Breast epithelium (tissue), 4 donors: ENCODE measurements at regions not wholly inside any gene's neighbourhood (a gene's known extent, or its start where the extent isn't known, plus 50 kb on each side); places are given as distances from the start of the nearest gene placed in this dataset.

Source experiments
- DNase-seq, 2 donors: peaks; one replicate each; pipeline ENCODE4 v3.0.0-alpha.2; 2019; ENCODE audit warnings: low spot score in 2 of 2
- H3K27ac ChIP-seq, 2 donors: fragments of 200-600 bp; sonication (generic) in 1 of 2; one replicate each; pipeline ENCODE4 v1.5.1; 2016 to 2019; ENCODE audit warnings: mild to moderate bottlenecking in 1 of 2
- H3K27me3 ChIP-seq, 2 donors: fragments of 200-600 bp; sonication (generic) in 1 of 2; one replicate each; pipeline versions ENCODE4 v1.5.1 to v1.6.0; 2017 to 2019; ENCODE audit warnings: control low read depth in 1 of 2, mild to moderate bottlenecking in 1 of 2
- H3K36me3 ChIP-seq: fragments of 200-600 bp; one replicate; pipeline ENCODE4 v1.5.1; 2019
- H3K4me1 ChIP-seq, 2 donors: fragments of 200-600 bp; sonication (generic); one replicate each; pipeline ENCODE4 v1.5.1; 2016 to 2019; ENCODE audit warnings: control low read depth in 1 of 2
- H3K4me3 ChIP-seq, 3 donors: fragments of 200-600 bp; sonication (generic); 1 replicate in 2 of 3; 2 replicates in 1 of 3; pipeline ENCODE4 v1.5.1; 2016 to 2019; ENCODE audit warnings: mild to moderate bottlenecking in 3 of 3, moderate library complexity in 2 of 3
- H3K9me3 ChIP-seq, 2 donors: fragments of 200-600 bp; sonication (generic) in 1 of 2; one replicate each; pipeline ENCODE4 v1.5.1; 2016 to 2019; ENCODE audit warnings: control low read depth in 1 of 2
- POLR2A ChIP-seq: fragments of 450-650 bp; IDR thresholded peaks from one replicate; pipeline ENCODE4 v1.6.1; 2016; ENCODE audit warnings: antibody characterized with exemption, mild to moderate bottlenecking, moderate library complexity
- POLR2AphosphoS5 ChIP-seq, 3 donors: sonication (generic); formaldehyde crosslinking; IDR thresholded peaks; one replicate each; pipeline ENCODE4 v1.6.1; 2017; ENCODE audit warnings: antibody characterized with exemption in 3 of 3
- intact Hi-C: fragments of 100-400 bp; cut with DNase I; formaldehyde crosslinking; loops from one replicate; pipeline ENCODE4 v1.15.1; 2023; ENCODE audit warnings: low total_unique reads
- TF ChIP-seq, protein P1 (sequence below), 3 donors: fragments of 450-650 bp; IDR thresholded peaks; one replicate each; pipeline ENCODE4 v1.5.1; 2016 to 2017; ENCODE audit warnings: antibody characterized with exemption in 3 of 3, mild to moderate bottlenecking in 3 of 3, moderate library complexity in 3 of 3

GRCh38 chrX:5537098-5537497 is 691.6 kb downstream of the NLGN4X start:
- TF ChIP-seq POLR2AphosphoS5 (IDR thresholded peaks at IDR 0.05) (no peak), POLR2A (no peak)
- TF ChIP-seq, protein P1, sequence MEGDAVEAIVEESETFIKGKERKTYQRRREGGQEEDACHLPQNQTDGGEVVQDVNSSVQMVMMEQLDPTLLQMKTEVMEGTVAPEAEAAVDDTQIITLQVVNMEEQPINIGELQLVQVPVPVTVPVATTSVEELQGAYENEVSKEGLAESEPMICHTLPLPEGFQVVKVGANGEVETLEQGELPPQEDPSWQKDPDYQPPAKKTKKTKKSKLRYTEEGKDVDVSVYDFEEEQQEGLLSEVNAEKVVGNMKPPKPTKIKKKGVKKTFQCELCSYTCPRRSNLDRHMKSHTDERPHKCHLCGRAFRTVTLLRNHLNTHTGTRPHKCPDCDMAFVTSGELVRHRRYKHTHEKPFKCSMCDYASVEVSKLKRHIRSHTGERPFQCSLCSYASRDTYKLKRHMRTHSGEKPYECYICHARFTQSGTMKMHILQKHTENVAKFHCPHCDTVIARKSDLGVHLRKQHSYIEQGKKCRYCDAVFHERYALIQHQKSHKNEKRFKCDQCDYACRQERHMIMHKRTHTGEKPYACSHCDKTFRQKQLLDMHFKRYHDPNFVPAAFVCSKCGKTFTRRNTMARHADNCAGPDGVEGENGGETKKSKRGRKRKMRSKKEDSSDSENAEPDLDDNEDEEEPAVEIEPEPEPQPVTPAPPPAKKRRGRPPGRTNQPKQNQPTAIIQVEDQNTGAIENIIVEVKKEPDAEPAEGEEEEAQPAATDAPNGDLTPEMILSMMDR (IDR thresholded peaks at IDR 0.05) = no peak
- Histone ChIP-seq H3K4me1 (no peaks in the 10 kb centered on the region), H3K4me3 (no peak overlapping the region), H3K9me3 (no peaks in the 10 kb centered on the region), H3K36me3 (no peaks in the 10 kb centered on the region), H3K27ac (no peak overlapping the region), H3K27me3 (no peaks in the 10 kb centered on the region)
- intact Hi-C loops = no loop called here
- DNase-seq = peak in 1 of 2 donors; percentile 19

- H3K4me3 ChIP-seq = no peak overlapping the region
- H3K27me3 ChIP-seq = no peaks in the 10 kb centered on the region
- no peaks in the 10 kb centered on the region for H3K4me1 ChIP-seq
- no peaks in the 10 kb centered on the region for H3K9me3 ChIP-seq
- H3K27ac ChIP-seq = no peak overlapping the region
- intact Hi-C loops = no loop called here
- no peak for DNase-seq
- H3K36me3 ChIP-seq = no peaks in the 10 kb centered on the region
- TF ChIP-seq POLR2A = no peak
- TF ChIP-seq, protein P1 (IDR thresholded peaks at IDR 0.05) = no peak
- no peak for TF ChIP-seq POLR2AphosphoS5 (IDR thresholded peaks at IDR 0.05)
Measured at GRCh38 chrX:5536261-5536660, 692.4 kb downstream of the NLGN4X start.

DNA sequence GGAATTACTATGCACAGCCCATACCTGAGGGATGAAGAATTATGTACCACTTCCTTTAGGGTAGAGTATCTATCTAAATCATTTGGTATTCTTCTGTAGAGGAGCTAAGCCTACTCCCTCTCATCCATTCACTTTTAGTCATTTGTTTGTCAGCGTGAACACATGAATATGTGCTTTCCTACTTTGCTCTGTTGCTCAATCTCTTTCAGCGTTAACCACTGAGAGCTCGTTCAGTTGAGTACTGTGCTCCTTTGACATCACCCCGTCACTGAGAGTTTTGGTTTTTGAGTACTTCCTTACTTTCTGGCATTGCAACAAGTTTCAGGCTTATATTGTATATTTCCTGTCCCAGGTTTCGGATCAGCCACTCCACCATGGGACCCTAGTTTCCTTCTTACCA is 700.6 kb downstream of the NLGN4X start:
- no peaks in the 10 kb centered on the region for H3K4me1 ChIP-seq
- no peak overlapping the region for H3K27ac ChIP-seq
- no peak overlapping the region for H3K4me3 ChIP-seq
- intact Hi-C loops = no loop called here
- no peak for DNase-seq
- no peak for TF ChIP-seq POLR2A
- TF ChIP-seq POLR2AphosphoS5 (IDR thresholded peaks at IDR 0.05) = no peak
- TF ChIP-seq, protein P1 (IDR thresholded peaks at IDR 0.05) = no peak
- H3K9me3 ChIP-seq = no peaks in the 10 kb centered on the region
- no peaks in the 10 kb centered on the region for H3K36me3 ChIP-seq
- no peaks in the 10 kb centered on the region for H3K27me3 ChIP-seq

DNA sequence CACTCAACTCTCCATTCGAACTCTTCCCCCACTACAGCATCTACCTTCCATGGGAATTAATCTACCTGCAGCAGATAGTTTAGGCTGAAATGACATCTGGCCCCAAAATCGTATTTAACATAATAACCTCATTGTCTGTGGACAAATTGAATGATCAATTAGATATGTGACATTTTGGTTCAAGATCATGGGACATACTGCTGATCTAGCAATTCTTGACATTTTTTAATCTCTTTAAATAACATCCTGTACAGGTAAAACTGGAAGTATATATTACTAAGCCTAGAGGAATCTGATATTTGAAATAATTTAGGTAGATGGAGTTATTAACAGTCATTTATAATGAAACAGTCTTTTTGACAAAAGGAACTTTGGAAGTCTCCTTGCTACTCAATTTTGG is 702.5 kb downstream of the NLGN4X start:
- no peaks in the 10 kb centered on the region for H3K4me1 ChIP-seq
- no peak overlapping the region for H3K27ac ChIP-seq
- TF ChIP-seq, protein P1 (IDR thresholded peaks at IDR 0.05) = no peak
- TF ChIP-seq POLR2A = no peak
- no peak for TF ChIP-seq POLR2AphosphoS5 (IDR thresholded peaks at IDR 0.05)
- no peak for DNase-seq
- no peak overlapping the region for H3K4me3 ChIP-seq
- no peaks in the 10 kb centered on the region for H3K27me3 ChIP-seq
- intact Hi-C loops = no loop called here
- no peaks in the 10 kb centered on the region for H3K9me3 ChIP-seq
- no peaks in the 10 kb centered on the region for H3K36me3 ChIP-seq

GRCh38 chrX:5490786-5491563 is 737.7 kb downstream of the NLGN4X start:
- intact Hi-C loops = no loop called here
- Histone ChIP-seq H3K27ac (no peak overlapping the region), H3K4me1 (no peaks in the 10 kb centered on the region), H3K27me3 (no peaks in the 10 kb centered on the region), H3K4me3 (no peak overlapping the region), H3K9me3 (no peaks in the 10 kb centered on the region), H3K36me3 (no peaks in the 10 kb centered on the region)
- TF ChIP-seq, protein P1 (IDR thresholded peaks at IDR 0.05) = no peak
- no peak for TF ChIP-seq POLR2AphosphoS5 (IDR thresholded peaks at IDR 0.05)
- DNase-seq = no peak
